GM12878 (cell line): ENCODE measurements at regions not wholly inside any gene's neighbourhood (a gene's known extent, or its start where the extent isn't known, plus 50 kb on each side); places are given as distances from the start of the nearest gene placed in this dataset.

Source experiments
- ATAC-seq: fragments of 200-7000 bp; cut with Tn5 transposase; 3 replicates; pipeline ENCODE4 v1.9.1; 2020; ENCODE audit warnings: mild to moderate bottlenecking, moderate library complexity
- BruUV-seq: library from RNA; stranded (reverse); fragments of 400-500 nt; replicated peaks from 2 replicates; lab custom pipeline; 2021; lab: Mats Ljungman, UMichigan
- CTCF ChIA-PET: fragments of 300-600 bp; sonication (Branson Sonifier 250); formaldehyde crosslinking; extraction: SDS; loops from one replicate; lab custom pipeline; 2021; ENCODE audit warnings: inconsistent platforms; lab: Yijun Ruan, JAX
- POLR2A ChIA-PET: fragments of 350-600 bp; formaldehyde crosslinking; extraction: SDS; loops from one replicate; lab custom pipeline; 2021; ENCODE audit warnings: inconsistent platforms; lab: Charles Lee
- RAD21 ChIA-PET: fragments of 300-600 bp; sonication (Branson Sonifier 250); formaldehyde crosslinking; loops from one replicate; lab custom pipeline; 2023; ENCODE audit warnings: antibody characterized with exemption; ENCODE audit not compliant: unreplicated experiment; lab: Charles Lee
- SMC1A ChIA-PET: fragments of 300-600 bp; sonication (Branson Sonifier 250); formaldehyde crosslinking; loops from one replicate; lab custom pipeline; 2023; ENCODE audit not compliant: unreplicated experiment, uncharacterized antibody; lab: Charles Lee
- DNase-seq: peaks from one replicate; pipeline ENCODE4 v3.0.0-alpha.2; 2011; ENCODE audit warnings: low read depth, low spot score
- FAIRE-seq: peaks from 3 replicates; lab custom pipeline; 2011; peaks lifted over from hg19 to GRCh38; lab: Jason Lieb, UNC
- H2AFZ ChIP-seq: 2 replicates; pipeline ENCODE4 v1.6.0; 2011; ENCODE audit warnings: low read depth, low read length, control low read depth; ENCODE audit not compliant: control insufficient read depth
- H3K27ac ChIP-seq: 2 replicates; pipeline ENCODE4 v1.5.1; 2011; ENCODE audit warnings: control low read depth; ENCODE audit not compliant: control insufficient read depth, insufficient read depth
- H3K27me3 ChIP-seq, 2 experiments: replicated peaks in 1 of 2; 2 replicates each; pipeline versions ENCODE4 v1.6.0 to v1.6.1; 2011; ENCODE audit warnings: low read length in 1 of 2; ENCODE audit not compliant: control insufficient read depth in 2 of 2, insufficient read depth in 2 of 2
- H3K36me3 ChIP-seq, 2 experiments: 2 replicates each; pipeline ENCODE4 v1.5.1; 2011; ENCODE audit warnings: low read length in 1 of 2; ENCODE audit not compliant: control insufficient read depth in 2 of 2, insufficient read depth in 2 of 2
- H3K4me1 ChIP-seq: 2 replicates; pipeline ENCODE4 v1.6.1; 2011; ENCODE audit warnings: mild to moderate bottlenecking, low read length, moderate library complexity, mixed read lengths; ENCODE audit not compliant: control insufficient read depth, insufficient read depth
- H3K4me2 ChIP-seq: 2 replicates; pipeline ENCODE4 v1.6.0; 2011; ENCODE audit warnings: control low read depth; ENCODE audit not compliant: control insufficient read depth, insufficient read depth
- H3K4me3 ChIP-seq: fragments of 200-600 bp; sonication (generic); 2 replicates; pipeline ENCODE4 v1.5.1; 2016
- H3K79me2 ChIP-seq: 2 replicates; pipeline ENCODE4 v1.6.0; 2011; ENCODE audit warnings: low read length; ENCODE audit not compliant: control insufficient read depth, insufficient read depth
- H3K9ac ChIP-seq: 2 replicates; pipeline ENCODE4 v1.8.0; 2011; ENCODE audit warnings: low read length, control low read depth, mixed read lengths; ENCODE audit not compliant: control insufficient read depth, insufficient read depth
- H3K9me3 ChIP-seq: replicated peaks from 3 replicates; pipeline ENCODE4 v1.5.1; 2011; ENCODE audit warnings: mild to moderate bottlenecking, low read length; ENCODE audit not compliant: control insufficient read depth, insufficient read depth
- H4K20me1 ChIP-seq: 2 replicates; pipeline ENCODE4 v1.6.0; 2011; ENCODE audit not compliant: control insufficient read depth, insufficient read depth
- BACH1 ChIP-seq: fragments of 450-650 bp; IDR thresholded peaks from 2 replicates; pipeline ENCODE4 v1.6.1; 2017; ENCODE audit warnings: mild to moderate bottlenecking, borderline replicate concordance
- BCLAF1 ChIP-seq: fragments of 450-650 bp; IDR thresholded peaks from 2 replicates; pipeline ENCODE4 v1.6.1; 2017; ENCODE audit warnings: antibody characterized with exemption, mild to moderate bottlenecking, moderate library complexity
- CUX1 ChIP-seq: IDR thresholded peaks from 2 replicates; pipeline ENCODE4 v1.6.1; 2012; ENCODE audit warnings: improper control_type of control experiment, low read depth, low read length; ENCODE audit not compliant: insufficient replicate concordance
- MXI1 ChIP-seq: fragments of 150-350 bp; IDR thresholded peaks from 2 replicates; pipeline ENCODE4 v1.6.1; 2011; ENCODE audit warnings: low read depth, mild to moderate bottlenecking, inconsistent platforms, low read length, improper control_type of control experiment
- NBN ChIP-seq: fragments of 450-650 bp; IDR thresholded peaks from 2 replicates; pipeline ENCODE4 v1.6.1; 2016
- PAX8 ChIP-seq: fragments of 450-650 bp; IDR thresholded peaks from 2 replicates; pipeline ENCODE4 v1.6.1; 2017; ENCODE audit warnings: mild to moderate bottlenecking, moderate library complexity
- PBX3 ChIP-seq: IDR thresholded peaks from 2 replicates; pipeline ENCODE4 v1.6.1; 2011; ENCODE audit warnings: mild to moderate bottlenecking, low read depth, low read length, moderate library complexity; ENCODE audit not compliant: insufficient replicate concordance
- RUNX3 ChIP-seq: IDR thresholded peaks from 2 replicates; pipeline ENCODE4 v1.6.1; 2012; ENCODE audit warnings: low read length, inconsistent platforms
- SMAD1 ChIP-seq: fragments of 450-650 bp; IDR thresholded peaks from 2 replicates; pipeline ENCODE4 v1.6.1; 2018; ENCODE audit warnings: mild to moderate bottlenecking, low read depth; ENCODE audit not compliant: partially characterized antibody
- ZBED1 ChIP-seq: IDR thresholded peaks from 2 replicates; pipeline ENCODE4 v1.6.1; 2016; ENCODE audit warnings: borderline replicate concordance
- ZBTB4 ChIP-seq: fragments of 450-650 bp; formaldehyde crosslinking; IDR thresholded peaks from 2 replicates; pipeline ENCODE4 v1.4.0; 2022; ENCODE audit warnings: mild to moderate bottlenecking, moderate library complexity
- WGBS: methylation state at CpG from one replicate; pipeline ENCODE4 v1.1.6; 2016; ENCODE audit warnings: low lambda C conversion rate; ENCODE audit not compliant: insufficient replicate concordance, insufficient coverage; ENCODE audit errors: missing lambda C conversion rate; 5-methylcytosine and 5-hydroxymethylcytosine counted together
- in situ Hi-C: fragments of 300-500 bp; cut with MboI; formaldehyde crosslinking; loops from 9 replicates; pipeline ENCODE4 v1.14.3; 2018; ENCODE audit warnings: mixed read lengths
- intact Hi-C: fragments of 100-400 bp; cut with micrococcal nuclease; formaldehyde crosslinking; loops from one replicate; pipeline ENCODE4 v1.14.2; 2022; ENCODE audit not compliant: unreplicated experiment

GRCh38 chr2:184449760-184450159 is 148.6 kb upstream of the ZNF804A start:
- in situ Hi-C loops, result no loop called here
- no peak overlapping the region for H3K4me3 ChIP-seq
- TF ChIP-seq ZBED1 (no peak), BACH1 (no peak), NBN (no peak), RUNX3 (no peak), PBX3 (no peak), PAX8 (no peak), BCLAF1 (no peak), ZBTB4 (CRISPR knock-in tag) (no peak), SMAD1 (no peak), MXI1 (no peak), CUX1 (no peak)
- ChIA-PET CTCF (no interaction called here), POLR2A (no interaction called here), RAD21 (no interaction called here), SMC1A (interaction anchor here (0.7 to 3.1 kb wide), 3 partner anchors 10 to 15 kb away, joined by 3 to 10 read pairs (median 3); no protein-coding TSS in a partner anchor)
- no peak for FAIRE-seq
- no peaks in the 10 kb centered on the region for H3K36me3 ChIP-seq
- no peaks in the 10 kb centered on the region; the same call in 2 of the 3 replicates for H3K9me3 ChIP-seq
- ATAC-seq, result no peak
- H3K4me1 ChIP-seq, result peaks cover 20% of the 10 kb centered on the region
- H3K9ac ChIP-seq, result no peak overlapping the region
- H4K20me1 ChIP-seq, result no peaks in the 10 kb centered on the region
- H2AFZ ChIP-seq, result no peak overlapping the region
- BruUV-seq, result no TSS peak
- no peak overlapping the region for H3K4me2 ChIP-seq
- H3K27me3 ChIP-seq, result no peaks in the 10 kb centered on the region
- no peaks in the 10 kb centered on the region for H3K79me2 ChIP-seq
- H3K27ac ChIP-seq, result no peak overlapping the region
- 98% methylated on average over 2 of the region's 2 CpGs for WGBS
- intact Hi-C loops, result no loop called here
- no peak for DNase-seq
